ENCODE measurements at regions not wholly inside any gene's neighbourhood (a gene's known extent, or its start where the extent isn't known, plus 50 kb on each side); places are given as distances from the start of the nearest gene placed in this dataset.

GRCh38 chr14:54121466-54122027 is 164.9 kb upstream of the BMP4 start:
- Mint-ChIP-seq H3K4me3 (ENCODE audit: low read depth) (no peak overlapping the region), H3K36me3 (ENCODE audit: insufficient read depth) (no peaks in the 10 kb centered on the region), H3K9me3 (ENCODE audit: low read depth) (peaks cover 3% of the 10 kb centered on the region), H3K4me1 (ENCODE audit: low read depth) (peaks cover 5% of the 10 kb centered on the region), H3K27ac (no peak overlapping the region), H3K27me3 (no peaks in the 10 kb centered on the region)
- no peak for TF ChIP-seq CTCF (IDR thresholded peaks at IDR 0.05; ENCODE audit: unreplicated experiment)
- DNase-seq (ENCODE audit: low spot score, unreplicated experiment), result no peak

GRCh38 chr14:54123841-54124240 is 167.2 kb upstream of the BMP4 start:
- DNase-seq (ENCODE audit: low spot score, unreplicated experiment), result no peak
- Mint-ChIP-seq H3K9me3 (ENCODE audit: low read depth) (peaks cover 3% of the 10 kb centered on the region), H3K27ac (no peak overlapping the region), H3K27me3 (peaks cover 3% of the 10 kb centered on the region), H3K4me3 (ENCODE audit: low read depth) (no peak overlapping the region), H3K36me3 (ENCODE audit: insufficient read depth) (no peaks in the 10 kb centered on the region), H3K4me1 (ENCODE audit: low read depth) (peaks cover 5% of the 10 kb centered on the region)
- no peak for TF ChIP-seq CTCF (IDR thresholded peaks at IDR 0.05; ENCODE audit: unreplicated experiment)

- no peaks in the 10 kb centered on the region for H3K36me3 Mint-ChIP-seq (ENCODE audit: insufficient read depth)
- no peak for DNase-seq (ENCODE audit: low spot score, unreplicated experiment)
- peaks cover 3% of the 10 kb centered on the region for H3K9me3 Mint-ChIP-seq (ENCODE audit: low read depth)
- no peak overlapping the region for H3K4me3 Mint-ChIP-seq (ENCODE audit: low read depth)
- TF ChIP-seq CTCF (IDR thresholded peaks at IDR 0.05; ENCODE audit: unreplicated experiment), result no peak
- H3K27me3 Mint-ChIP-seq, result peaks cover 3% of the 10 kb centered on the region
- no peak overlapping the region for H3K27ac Mint-ChIP-seq
- H3K4me1 Mint-ChIP-seq (ENCODE audit: low read depth), result peaks cover 5% of the 10 kb centered on the region
These were observed 168.5 kb upstream of the BMP4 start for GRCh38 chr14:54125109-54125508.

GRCh38 chr14:54126947-54127346 is 170.3 kb upstream of the BMP4 start:
- H3K9me3 Mint-ChIP-seq (ENCODE audit: low read depth), result peaks cover 3% of the 10 kb centered on the region
- no peak overlapping the region for H3K4me3 Mint-ChIP-seq (ENCODE audit: low read depth)
- TF ChIP-seq CTCF (IDR thresholded peaks at IDR 0.05; ENCODE audit: unreplicated experiment), result no peak
- no peak for DNase-seq (ENCODE audit: low spot score, unreplicated experiment)
- peaks cover 4% of the 10 kb centered on the region for H3K4me1 Mint-ChIP-seq (ENCODE audit: low read depth)
- H3K36me3 Mint-ChIP-seq (ENCODE audit: insufficient read depth), result no peaks in the 10 kb centered on the region
- H3K27me3 Mint-ChIP-seq, result peaks cover 3% of the 10 kb centered on the region
- H3K27ac Mint-ChIP-seq, result no peak overlapping the region

GRCh38 chr14:54127526-54127925 is 170.9 kb upstream of the BMP4 start:
- no peak for TF ChIP-seq CTCF (IDR thresholded peaks at IDR 0.05; ENCODE audit: unreplicated experiment)
- no peak overlapping the region for H3K4me3 Mint-ChIP-seq (ENCODE audit: low read depth)

More at GRCh38 chr14:54127526-54127925, 170.9 kb upstream of the BMP4 start:
- H3K27me3 Mint-ChIP-seq, result peaks cover 3% of the 10 kb centered on the region
- no peak for DNase-seq (ENCODE audit: low spot score, unreplicated experiment)
- peaks cover 3% of the 10 kb centered on the region for H3K9me3 Mint-ChIP-seq (ENCODE audit: low read depth)
- H3K27ac Mint-ChIP-seq, result no peak overlapping the region
- no peaks in the 10 kb centered on the region for H3K4me1 Mint-ChIP-seq (ENCODE audit: low read depth)
- no peaks in the 10 kb centered on the region for H3K36me3 Mint-ChIP-seq (ENCODE audit: insufficient read depth)

Measured in progenitor cell of endocrine pancreas (in vitro differentiated cells).